AG04450 (cell line): ENCODE measurements at regions not wholly inside any gene's neighbourhood (a gene's known extent, or its start where the extent isn't known, plus 50 kb on each side); places are given as distances from the start of the nearest gene placed in this dataset.

Experiments used
- CTCF ChIA-PET: fragments of 300-600, 350-600 bp; formaldehyde crosslinking; extraction: SDS; loops from one replicate; lab custom pipeline; 2022; ENCODE audit warnings: antibody characterized with exemption, inconsistent platforms; lab: Charles Lee
- POLR2A ChIA-PET: fragments of 350-600 bp; formaldehyde crosslinking; extraction: SDS; loops from one replicate; lab custom pipeline; 2021; ENCODE audit warnings: antibody characterized with exemption, inconsistent platforms; lab: Yijun Ruan, JAX
- DNase-seq: peaks from one replicate; pipeline ENCODE4 v3.0.0-alpha.2; 2011; ENCODE audit warnings: low read depth, low spot score
- H3K27ac ChIP-seq: one replicate; pipeline ENCODE4 v1.5.1; 2012; ENCODE audit warnings: low read depth, low read length, control low read depth
- H3K27me3 ChIP-seq: one replicate; pipeline ENCODE4 v1.6.0; 2012; ENCODE audit warnings: low read length; ENCODE audit not compliant: control insufficient read depth, insufficient read depth
- H3K4me3 ChIP-seq: 2 replicates; pipeline ENCODE4 v1.5.1; 2011; ENCODE audit warnings: mild to moderate bottlenecking, low read depth, low read length, control low read depth
- H3K9me3 ChIP-seq: 2 replicates; pipeline ENCODE4 v1.5.1; 2012; ENCODE audit warnings: low read length; ENCODE audit not compliant: control insufficient read depth, insufficient read depth
- TF ChIP-seq, protein P1 (sequence below): IDR thresholded peaks from 2 replicates; pipeline ENCODE4 v1.5.1; 2011; ENCODE audit warnings: low read depth, low read length, control low read depth, inconsistent platforms

DNA sequence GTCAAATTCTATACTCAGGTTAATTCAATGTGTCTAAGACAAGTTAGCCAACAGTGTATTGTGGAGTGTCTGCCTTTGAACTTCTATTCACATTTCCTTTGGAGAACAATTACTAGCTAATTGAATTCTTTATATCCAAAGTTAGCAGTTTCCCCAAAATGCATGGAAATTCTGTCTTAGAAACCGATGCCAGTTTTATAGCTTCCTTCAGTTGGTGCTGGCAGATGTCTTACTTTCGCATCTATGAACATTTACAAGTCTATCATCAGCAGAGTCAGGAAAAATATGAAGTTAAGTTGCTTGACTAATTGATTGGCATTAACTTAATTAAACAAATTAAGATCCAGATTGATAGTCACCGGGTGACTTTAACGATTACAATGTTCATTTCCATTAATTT is 527.6 kb upstream of the CDH18 start:
- Histone ChIP-seq H3K27ac (no peak overlapping the region), H3K9me3 (no peaks in the 10 kb centered on the region), H3K4me3 (no peak overlapping the region), H3K27me3 (no peaks in the 10 kb centered on the region)
- no peak for DNase-seq
- TF ChIP-seq, protein P1, sequence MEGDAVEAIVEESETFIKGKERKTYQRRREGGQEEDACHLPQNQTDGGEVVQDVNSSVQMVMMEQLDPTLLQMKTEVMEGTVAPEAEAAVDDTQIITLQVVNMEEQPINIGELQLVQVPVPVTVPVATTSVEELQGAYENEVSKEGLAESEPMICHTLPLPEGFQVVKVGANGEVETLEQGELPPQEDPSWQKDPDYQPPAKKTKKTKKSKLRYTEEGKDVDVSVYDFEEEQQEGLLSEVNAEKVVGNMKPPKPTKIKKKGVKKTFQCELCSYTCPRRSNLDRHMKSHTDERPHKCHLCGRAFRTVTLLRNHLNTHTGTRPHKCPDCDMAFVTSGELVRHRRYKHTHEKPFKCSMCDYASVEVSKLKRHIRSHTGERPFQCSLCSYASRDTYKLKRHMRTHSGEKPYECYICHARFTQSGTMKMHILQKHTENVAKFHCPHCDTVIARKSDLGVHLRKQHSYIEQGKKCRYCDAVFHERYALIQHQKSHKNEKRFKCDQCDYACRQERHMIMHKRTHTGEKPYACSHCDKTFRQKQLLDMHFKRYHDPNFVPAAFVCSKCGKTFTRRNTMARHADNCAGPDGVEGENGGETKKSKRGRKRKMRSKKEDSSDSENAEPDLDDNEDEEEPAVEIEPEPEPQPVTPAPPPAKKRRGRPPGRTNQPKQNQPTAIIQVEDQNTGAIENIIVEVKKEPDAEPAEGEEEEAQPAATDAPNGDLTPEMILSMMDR: no peak
- ChIA-PET POLR2A (no interaction called here), CTCF (no interaction called here)

GRCh38 chr5:20514145-20514544 is 526.1 kb upstream of the CDH18 start:
- no peak overlapping the region for H3K4me3 ChIP-seq
- H3K27ac ChIP-seq: no peak overlapping the region
- ChIA-PET CTCF (no interaction called here), POLR2A (no interaction called here)
- H3K27me3 ChIP-seq: no peaks in the 10 kb centered on the region
- TF ChIP-seq, protein P1: no peak
- no peaks in the 10 kb centered on the region for H3K9me3 ChIP-seq
- no peak for DNase-seq

DNA sequence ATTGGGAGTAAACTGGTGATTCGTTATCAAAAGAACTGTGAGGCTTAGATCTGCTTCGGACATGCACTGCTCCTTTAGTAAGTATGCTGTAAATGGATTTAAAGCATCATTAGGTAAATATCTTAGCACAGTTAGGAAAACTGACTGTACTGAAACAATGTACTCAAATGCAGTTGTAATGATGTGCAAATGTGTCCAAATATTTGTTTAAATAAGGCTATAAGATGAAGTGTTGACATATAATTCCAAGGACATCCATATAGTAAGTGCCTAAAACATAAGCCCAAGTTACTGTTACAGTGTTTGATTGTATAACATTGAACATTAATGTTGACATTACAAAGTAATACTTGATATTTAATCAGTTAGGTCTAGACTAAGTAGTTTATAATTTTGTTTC is 512.5 kb upstream of the CDH18 start:
- TF ChIP-seq, protein P1: no peak
- H3K9me3 ChIP-seq: no peaks in the 10 kb centered on the region
- no peak for DNase-seq
- H3K27me3 ChIP-seq: no peaks in the 10 kb centered on the region
- H3K4me3 ChIP-seq: no peak overlapping the region
- POLR2A ChIA-PET: no interaction called here
- no peak overlapping the region for H3K27ac ChIP-seq
- CTCF ChIA-PET: no interaction called here

DNA sequence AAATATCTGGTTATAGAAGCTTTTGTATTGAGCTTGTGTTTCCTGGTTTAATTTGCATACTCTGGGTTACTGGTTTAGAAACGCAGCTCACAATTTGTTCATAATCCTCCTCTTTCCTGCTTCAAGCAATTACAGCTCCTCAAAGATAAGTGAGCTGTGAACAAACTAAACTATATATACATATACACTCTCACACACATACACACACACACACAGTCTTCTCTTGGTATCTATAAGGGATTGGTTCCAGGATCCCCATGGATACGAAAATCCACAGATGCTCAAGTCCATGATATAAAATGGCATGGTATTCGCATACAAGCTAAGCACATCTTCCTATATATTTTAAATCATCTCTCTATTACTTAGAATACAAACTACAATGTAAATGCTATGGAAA is 510.9 kb upstream of the CDH18 start:
- Histone ChIP-seq H3K27ac (no peak overlapping the region), H3K4me3 (no peak overlapping the region), H3K27me3 (no peaks in the 10 kb centered on the region), H3K9me3 (no peaks in the 10 kb centered on the region)
- POLR2A ChIA-PET: no interaction called here
- DNase-seq: no peak
- TF ChIP-seq, protein P1: no peak
- CTCF ChIA-PET: no interaction called here

- no peaks in the 10 kb centered on the region for H3K9me3 ChIP-seq
- no peak overlapping the region for H3K4me3 ChIP-seq
- TF ChIP-seq, protein P1: no peak
- H3K27ac ChIP-seq: no peak overlapping the region
- POLR2A ChIA-PET: no interaction called here
- no peaks in the 10 kb centered on the region for H3K27me3 ChIP-seq
- DNase-seq: no peak
- CTCF ChIA-PET: no interaction called here
These were observed 510.1 kb upstream of the CDH18 start for GRCh38 chr5:20498102-20498501.
